C1 segment of cervical spinal cord (tissue), 14 donors: ENCODE measurements at regions not wholly inside any gene's neighbourhood (a gene's known extent, or its start where the extent isn't known, plus 50 kb on each side); places are given as distances from the start of the nearest gene placed in this dataset.

ENCODE experiments used
- DNase-seq, 14 donors: peaks; one replicate each; lab custom pipeline; 2025; lab: John Stamatoyannopoulos, UW

DNA sequence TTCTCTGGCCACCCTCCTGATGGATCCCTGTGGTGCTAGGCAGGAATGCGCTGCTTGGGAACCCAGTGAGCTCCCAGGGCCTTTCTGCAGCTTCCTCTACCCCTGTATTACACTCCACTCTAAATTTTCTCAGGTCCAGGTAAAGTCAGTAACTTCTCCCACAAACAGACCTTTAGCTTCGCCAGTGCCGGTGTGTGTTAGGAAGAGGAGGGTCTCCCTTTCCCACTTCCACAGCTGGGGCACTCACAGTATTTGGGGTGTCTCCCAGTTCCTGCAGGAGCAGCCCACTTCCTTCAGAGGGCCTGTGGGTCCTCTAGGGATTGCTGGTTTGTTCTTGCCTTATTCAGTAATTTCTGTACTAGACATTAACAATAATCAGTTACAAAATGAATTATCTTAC is 193.5 kb upstream of the PCDH17 start:
- DNase-seq, result no peak

DNA sequence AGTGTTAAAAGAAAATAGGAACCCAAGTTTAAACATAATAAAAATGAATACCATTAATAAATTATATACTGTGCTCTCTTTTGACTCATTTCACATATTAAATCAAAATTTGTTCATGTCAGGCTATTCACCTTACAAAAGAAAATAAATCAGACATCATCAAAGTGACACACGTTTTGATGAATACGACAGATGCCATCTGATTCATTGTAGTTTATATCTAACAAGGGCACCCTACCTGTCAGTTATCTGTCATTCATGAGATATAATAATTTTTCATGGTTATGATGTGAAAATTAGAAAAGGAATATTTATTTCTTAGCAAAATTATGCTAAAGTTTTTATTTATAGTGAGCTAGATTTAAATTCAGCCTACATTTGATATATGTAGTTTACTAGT is 188.1 kb upstream of the PCDH17 start:
- DNase-seq, result no peak

- no peak for DNase-seq
Measured at GRCh38 chr13:57450356-57450755, 181.2 kb upstream of the PCDH17 start.

GRCh38 chr13:57452228-57452627 is 179.3 kb upstream of the PCDH17 start:
- DNase-seq, result no peak

GRCh38 chr13:57470491-57470890 is 161.1 kb upstream of the PCDH17 start:
- no peak for DNase-seq

DNA sequence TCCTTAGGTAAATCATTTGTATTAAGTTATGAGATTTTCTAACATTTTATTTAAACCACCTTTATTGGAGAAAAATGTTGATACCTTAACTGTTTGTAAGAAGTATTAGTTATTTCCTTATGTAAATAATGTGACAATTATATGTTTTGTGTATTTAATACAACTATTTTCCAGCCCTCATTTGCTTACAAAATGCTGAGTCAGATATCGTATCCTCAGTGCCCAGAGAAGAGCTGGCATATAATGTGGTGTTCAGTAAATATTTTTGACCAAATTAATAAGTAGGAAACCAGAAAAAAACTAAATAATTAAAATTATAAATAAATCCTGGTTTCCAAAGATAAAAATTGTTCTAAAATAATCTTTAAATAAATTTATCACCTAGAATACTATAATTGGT is 140.2 kb upstream of the PCDH17 start:
- no peak for DNase-seq

GRCh38 chr13:57507752-57508463 is 123.6 kb upstream of the PCDH17 start:
- DNase-seq, result no peak

DNA sequence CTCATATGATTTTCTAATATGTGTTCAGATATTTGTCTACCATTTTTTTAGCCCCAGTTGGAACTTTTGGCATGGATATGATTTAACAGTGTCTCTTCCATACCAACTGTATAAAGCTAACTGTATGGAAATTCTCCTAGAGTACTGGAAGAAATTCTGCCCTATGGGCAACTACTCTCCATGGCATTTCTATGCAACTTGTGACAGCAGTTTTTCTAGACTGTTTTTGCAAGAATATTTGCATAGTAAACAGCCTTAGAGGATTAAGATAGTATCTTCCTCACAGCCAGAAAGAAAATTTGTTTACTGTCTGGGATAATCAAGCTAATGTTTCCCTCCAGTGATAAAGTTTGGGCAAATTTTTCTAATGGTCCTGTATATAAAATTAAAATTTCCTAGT is 119.9 kb upstream of the PCDH17 start:
- DNase-seq, result no peak

- DNase-seq, result no peak
Measured at GRCh38 chr13:57527114-57527735, 104.3 kb upstream of the PCDH17 start.

- no peak for DNase-seq
Measured at GRCh38 chr13:57531256-57531655, 100.3 kb upstream of the PCDH17 start.

- no peak for DNase-seq
Measured at GRCh38 chr13:57546942-57547341, 84.6 kb upstream of the PCDH17 start.

DNA sequence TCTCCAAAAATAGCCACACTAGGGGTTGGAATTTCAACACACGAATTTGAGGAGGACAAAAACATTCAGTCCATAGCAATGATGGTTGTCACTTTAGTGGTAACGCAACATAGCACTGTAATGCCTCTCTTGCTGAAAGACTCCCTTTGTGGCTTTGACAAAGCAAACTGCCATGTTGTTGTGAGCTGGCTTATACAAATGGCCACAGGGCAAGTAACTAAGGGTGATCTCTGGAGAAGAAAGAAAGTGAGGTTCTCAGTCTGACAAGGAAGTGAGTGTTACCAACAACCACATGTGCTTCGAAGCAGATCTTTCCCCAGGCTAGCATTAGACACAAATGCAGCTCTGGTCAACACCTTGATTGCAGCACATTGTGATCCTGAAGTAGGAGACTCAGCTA is 79.1 kb upstream of the PCDH17 start:
- DNase-seq, result no peak

DNA sequence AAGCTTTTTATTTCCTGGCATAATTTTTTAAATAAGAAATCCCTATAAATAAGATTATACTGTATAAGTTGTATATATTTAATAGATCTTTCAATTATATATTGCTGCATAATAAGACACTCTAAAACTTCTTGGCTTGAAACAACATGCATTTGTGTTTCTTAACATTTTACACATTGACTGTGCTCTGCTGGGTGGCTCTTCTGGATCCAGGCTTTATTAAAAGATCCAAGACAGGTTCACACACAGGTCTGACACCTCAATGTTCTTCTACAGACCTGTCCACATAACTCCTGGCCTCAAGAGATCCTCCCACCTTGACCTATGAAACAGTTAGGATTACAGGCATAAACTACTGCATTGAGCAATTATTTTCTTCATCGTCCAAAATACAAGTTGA is 77.6 kb upstream of the PCDH17 start:
- no peak for DNase-seq

- no peak for DNase-seq
Measured at GRCh38 chr13:57558051-57558467, 73.5 kb upstream of the PCDH17 start.

- no peak for DNase-seq
Measured at GRCh38 chr13:57568865-57569264, 62.7 kb upstream of the PCDH17 start.

DNA sequence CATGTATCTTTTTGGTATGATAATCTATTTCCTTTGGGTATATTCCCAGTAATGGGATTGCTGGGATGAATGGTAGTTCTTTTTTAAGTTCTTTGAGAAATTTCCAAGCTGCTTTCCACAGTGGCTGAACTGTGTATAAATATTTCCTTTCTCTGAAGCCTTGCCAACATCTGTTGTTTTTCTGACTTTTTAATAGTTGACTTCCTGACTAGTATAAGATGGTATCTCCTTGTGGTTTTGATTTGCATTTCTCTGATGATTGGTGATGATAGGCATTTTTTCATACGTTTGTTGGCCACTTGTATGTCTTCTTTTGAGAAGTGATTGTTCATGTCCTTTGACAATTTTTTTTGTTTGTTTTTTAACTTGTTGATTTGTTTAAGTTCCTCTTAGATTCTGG is 61.6 kb upstream of the PCDH17 start:
- no peak for DNase-seq
